ENCODE measurements at regions not wholly inside any gene's neighbourhood (a gene's known extent, or its start where the extent isn't known, plus 50 kb on each side); places are given as distances from the start of the nearest gene placed in this dataset.

DNA sequence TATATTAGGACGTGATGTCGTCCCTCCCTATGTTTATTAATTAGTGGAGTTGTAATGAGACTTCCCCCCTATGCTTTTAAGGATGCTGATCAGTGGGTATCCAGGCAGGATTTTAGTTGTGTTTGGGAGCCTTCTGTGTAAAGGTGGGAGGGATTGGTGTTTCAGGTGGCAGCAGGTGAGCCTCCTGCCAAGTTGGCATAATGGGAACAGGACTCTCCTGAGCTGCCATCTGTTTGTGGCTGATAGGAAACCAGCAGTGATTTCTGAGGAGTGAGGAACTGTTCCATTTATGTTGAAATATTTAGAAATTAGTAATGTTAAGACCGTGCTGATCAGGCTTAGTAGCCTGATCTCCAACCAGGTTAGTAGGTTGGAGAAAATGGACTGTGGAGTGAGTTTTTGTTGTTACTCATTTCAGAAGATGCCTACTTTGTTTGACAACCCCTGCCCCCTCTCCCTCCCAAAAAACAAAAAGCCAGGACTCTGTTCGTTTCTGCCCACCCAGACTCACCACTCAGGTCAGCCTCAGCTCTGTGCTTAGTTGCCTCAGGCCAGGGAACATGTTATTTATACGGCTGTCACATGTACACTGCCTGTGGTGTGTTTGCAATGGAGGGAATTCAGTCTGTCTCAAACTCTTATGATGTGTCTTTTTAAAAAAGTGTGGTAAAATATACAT, 55.4 kb upstream of the TULP4 start:
- POLR2A ChIA-PET, result no interaction called here
- CTCF ChIA-PET, result no interaction called here
- no peak for FAIRE-seq

GRCh38 chr6:158257425-158257759, 54.9 kb upstream of the TULP4 start:
- Histone ChIP-seq H3K9me3 (no peaks in the 10 kb centered on the region), H3K4me3 (no peak overlapping the region), H3K4me1 (no peaks in the 10 kb centered on the region), H3K27ac (no peak overlapping the region), H3K4me2 (no peak overlapping the region)
- DNase-seq (ENCODE audit: low read depth in 1 of 2, low spot score in 1 of 2) (no peak), FAIRE-seq (no peak), ATAC-seq (no peak)
- ChIA-PET CTCF (no interaction called here), POLR2A (no interaction called here)
- WGBS (ENCODE audit: missing lambda C conversion rate), result 77% methylated on average over 2 of the region's 2 CpGs
- TF ChIP-seq, protein P1, sequence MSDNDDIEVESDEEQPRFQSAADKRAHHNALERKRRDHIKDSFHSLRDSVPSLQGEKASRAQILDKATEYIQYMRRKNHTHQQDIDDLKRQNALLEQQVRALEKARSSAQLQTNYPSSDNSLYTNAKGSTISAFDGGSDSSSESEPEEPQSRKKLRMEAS (IDR thresholded peaks at IDR 0.05), result no peak
- no peak for TF ChIP-seq NPAS2 (CRISPR knock-in tag; IDR thresholded peaks at IDR 0.05; ENCODE audit: borderline replicate concordance)
- TF ChIP-seq RARB (CRISPR knock-in tag; IDR thresholded peaks at IDR 0.05), result no peak
- TF ChIP-seq, protein P2, sequence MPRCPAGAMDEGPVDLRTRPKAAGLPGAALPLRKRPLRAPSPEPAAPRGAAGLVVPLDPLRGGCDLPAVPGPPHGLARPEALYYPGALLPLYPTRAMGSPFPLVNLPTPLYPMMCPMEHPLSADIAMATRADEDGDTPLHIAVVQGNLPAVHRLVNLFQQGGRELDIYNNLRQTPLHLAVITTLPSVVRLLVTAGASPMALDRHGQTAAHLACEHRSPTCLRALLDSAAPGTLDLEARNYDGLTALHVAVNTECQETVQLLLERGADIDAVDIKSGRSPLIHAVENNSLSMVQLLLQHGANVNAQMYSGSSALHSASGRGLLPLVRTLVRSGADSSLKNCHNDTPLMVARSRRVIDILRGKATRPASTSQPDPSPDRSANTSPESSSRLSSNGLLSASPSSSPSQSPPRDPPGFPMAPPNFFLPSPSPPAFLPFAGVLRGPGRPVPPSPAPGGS (IDR thresholded peaks at IDR 0.05), result no peak
- no peak for TF ChIP-seq FOSL2 (IDR thresholded peaks at IDR 0.05)
- TF ChIP-seq FOSL2 (CRISPR knock-in tag; IDR thresholded peaks at IDR 0.05), result no peak
- TF ChIP-seq MYC (IDR thresholded peaks at IDR 0.05; ENCODE audit: borderline replicate concordance, low read length), result no peak
- no peak for TF ChIP-seq ZNF302 (CRISPR knock-in tag; IDR thresholded peaks at IDR 0.05)
- TF ChIP-seq EP300 (IDR thresholded peaks at IDR 0.05), result no peak

More for the DNA sequence above, 55.4 kb upstream of the TULP4 start:
- TF ChIP-seq HOXA7 (CRISPR knock-in tag; IDR thresholded peaks at IDR 0.05), result no peak
- WGBS (ENCODE audit: missing lambda C conversion rate), result 87% methylated on average over 5 of the region's 5 CpGs
- Histone ChIP-seq H3K4me1 (no peaks in the 10 kb centered on the region), H3K9me3 (no peaks in the 10 kb centered on the region), H3K4me2 (no peak overlapping the region), H3K27ac (no peak overlapping the region), H3K4me3 (no peak overlapping the region)
- ATAC-seq (no peak), DNase-seq (ENCODE audit: low read depth in 1 of 2, low spot score in 1 of 2) (no peak)

- H3K9me3 ChIP-seq, result no peaks in the 10 kb centered on the region
- 82% methylated on average over 6 of the region's 6 CpGs for WGBS (ENCODE audit: missing lambda C conversion rate)
- CTCF ChIA-PET, result interaction anchor here (2.5 kb wide), 1 partner anchor 347 kb away, joined by 8 read pairs; no protein-coding TSS in a partner anchor
- POLR2A ChIA-PET, result no interaction called here
- no peak overlapping the region for H3K27ac ChIP-seq
- no peak overlapping the region for H3K4me3 ChIP-seq
- TF ChIP-seq E2F6 (IDR thresholded peaks at IDR 0.05; ENCODE audit: borderline replicate concordance, low read depth), result no peak
- no peak for TF ChIP-seq ELK1 (IDR thresholded peaks at IDR 0.05; ENCODE audit: low read depth, low read length)
- TF ChIP-seq RFX5 (IDR thresholded peaks at IDR 0.05), result no peak
- no peak for TF ChIP-seq HOXB5 (CRISPR knock-in tag; IDR thresholded peaks at IDR 0.05)
- no peak for TF ChIP-seq ZSCAN20 (CRISPR knock-in tag; IDR thresholded peaks at IDR 0.05)
- no peak for TF ChIP-seq JUN (IDR thresholded peaks at IDR 0.05)
- TF ChIP-seq USF2 (IDR thresholded peaks at IDR 0.05), result no peak
- no peak for TF ChIP-seq FOSB (CRISPR knock-in tag; IDR thresholded peaks at IDR 0.05)
- TF ChIP-seq, protein P1 (IDR thresholded peaks at IDR 0.05), result no peak
- no peak for TF ChIP-seq FOSL2 (IDR thresholded peaks at IDR 0.05)
- no peak for TF ChIP-seq FOSL2 (CRISPR knock-in tag; IDR thresholded peaks at IDR 0.05)
- TF ChIP-seq TP53 (CRISPR knock-in tag; IDR thresholded peaks at IDR 0.05), result no peak
- no peak for TF ChIP-seq GATA3 (IDR thresholded peaks at IDR 0.05; ENCODE audit: borderline replicate concordance)
- no peak for TF ChIP-seq RNF2 (IDR thresholded peaks at IDR 0.05; ENCODE audit: borderline replicate concordance, low read depth)
- no peak for TF ChIP-seq MAFK (IDR thresholded peaks at IDR 0.05; ENCODE audit: partially characterized antibody)
- H3K4me2 ChIP-seq, result no peak overlapping the region
- no peaks in the 10 kb centered on the region for H3K4me1 ChIP-seq
- no peak for DNase-seq (ENCODE audit: low read depth in 1 of 2, low spot score in 1 of 2)
- no peak for ATAC-seq
- FAIRE-seq, result no peak
These were observed 54.5 kb upstream of the TULP4 start for GRCh38 chr6:158257781-158258180.

All from A549 (cell line).